ENCODE measurements at regions not wholly inside any gene's neighbourhood (a gene's known extent, or its start where the extent isn't known, plus 50 kb on each side); places are given as distances from the start of the nearest gene placed in this dataset.

DNA sequence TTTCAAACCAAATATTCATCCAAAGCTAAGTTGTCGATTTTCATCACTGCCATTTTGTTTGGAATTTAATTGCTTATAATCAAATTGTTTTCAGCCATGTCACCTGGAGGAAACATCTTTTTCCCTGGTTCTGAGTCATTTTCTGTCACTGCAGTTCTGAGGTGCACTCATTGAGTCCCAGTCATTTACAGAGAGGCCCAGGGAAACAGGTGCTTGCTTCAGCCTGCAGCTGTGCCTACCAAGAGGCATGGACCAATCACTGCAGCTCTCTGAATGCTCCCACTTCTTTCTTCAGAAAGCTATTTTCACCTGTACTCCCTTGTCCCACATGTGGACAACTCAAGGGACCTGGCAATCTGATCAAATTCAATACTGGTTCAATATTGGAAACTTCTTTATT, 308.1 kb downstream of the COG6 start:
- WGBS, 2 donors = 83 to 91% methylated on average over 1 of the region's 1 CpG
- no peaks in the 10 kb centered on the region for H3K36me3 ChIP-seq (ENCODE audit: low read depth, missing control alignments)
- no peak for DNase-seq
- TF ChIP-seq POLR2A (IDR thresholded peaks at IDR 0.05) = no peak
- TF ChIP-seq, protein P1, sequence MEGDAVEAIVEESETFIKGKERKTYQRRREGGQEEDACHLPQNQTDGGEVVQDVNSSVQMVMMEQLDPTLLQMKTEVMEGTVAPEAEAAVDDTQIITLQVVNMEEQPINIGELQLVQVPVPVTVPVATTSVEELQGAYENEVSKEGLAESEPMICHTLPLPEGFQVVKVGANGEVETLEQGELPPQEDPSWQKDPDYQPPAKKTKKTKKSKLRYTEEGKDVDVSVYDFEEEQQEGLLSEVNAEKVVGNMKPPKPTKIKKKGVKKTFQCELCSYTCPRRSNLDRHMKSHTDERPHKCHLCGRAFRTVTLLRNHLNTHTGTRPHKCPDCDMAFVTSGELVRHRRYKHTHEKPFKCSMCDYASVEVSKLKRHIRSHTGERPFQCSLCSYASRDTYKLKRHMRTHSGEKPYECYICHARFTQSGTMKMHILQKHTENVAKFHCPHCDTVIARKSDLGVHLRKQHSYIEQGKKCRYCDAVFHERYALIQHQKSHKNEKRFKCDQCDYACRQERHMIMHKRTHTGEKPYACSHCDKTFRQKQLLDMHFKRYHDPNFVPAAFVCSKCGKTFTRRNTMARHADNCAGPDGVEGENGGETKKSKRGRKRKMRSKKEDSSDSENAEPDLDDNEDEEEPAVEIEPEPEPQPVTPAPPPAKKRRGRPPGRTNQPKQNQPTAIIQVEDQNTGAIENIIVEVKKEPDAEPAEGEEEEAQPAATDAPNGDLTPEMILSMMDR (IDR thresholded peaks at IDR 0.05) = no peak
- no peaks in the 10 kb centered on the region for H3K4me1 ChIP-seq
- intact Hi-C loops (cut with DNase I; ENCODE audit: low total_unique reads) = no loop called here
- no peaks in the 10 kb centered on the region for H3K9me3 ChIP-seq
- no peak overlapping the region for H3K4me3 ChIP-seq
- H3K27me3 ChIP-seq = no peaks in the 10 kb centered on the region
- no peak overlapping the region for H3K27ac ChIP-seq

DNA sequence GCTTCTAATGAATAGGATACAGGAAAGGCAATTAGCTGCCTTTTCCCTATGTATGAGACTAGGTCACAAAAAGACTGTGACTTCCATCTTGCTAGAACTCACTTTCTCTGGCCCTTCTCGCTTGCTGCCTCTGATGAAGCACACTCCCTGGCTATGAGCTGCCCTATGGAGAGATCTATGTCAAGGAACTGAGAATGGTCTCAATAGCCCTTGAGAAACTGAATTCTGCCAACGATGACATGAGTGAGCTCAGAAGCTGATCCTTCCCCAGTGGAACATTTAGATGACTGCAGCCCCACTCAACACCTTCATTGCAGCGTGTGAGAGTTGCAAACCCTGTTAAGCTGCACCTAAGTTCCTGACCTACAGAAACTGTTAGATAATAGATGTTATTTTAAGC, 309.8 kb downstream of the COG6 start:
- 82 to 91% methylated on average over 3 of the region's 3 CpGs for WGBS, 2 donors
- TF ChIP-seq, protein P1 (IDR thresholded peaks at IDR 0.05) = no peak
- no peak for TF ChIP-seq POLR2A (IDR thresholded peaks at IDR 0.05)
- H3K9me3 ChIP-seq = no peaks in the 10 kb centered on the region
- no peaks in the 10 kb centered on the region for H3K36me3 ChIP-seq (ENCODE audit: low read depth, missing control alignments)
- intact Hi-C loops (cut with DNase I; ENCODE audit: low total_unique reads) = no loop called here
- no peak for DNase-seq
- H3K27me3 ChIP-seq = no peaks in the 10 kb centered on the region
- no peak overlapping the region for H3K27ac ChIP-seq
- H3K4me1 ChIP-seq = no peaks in the 10 kb centered on the region
- no peak overlapping the region for H3K4me3 ChIP-seq

DNA sequence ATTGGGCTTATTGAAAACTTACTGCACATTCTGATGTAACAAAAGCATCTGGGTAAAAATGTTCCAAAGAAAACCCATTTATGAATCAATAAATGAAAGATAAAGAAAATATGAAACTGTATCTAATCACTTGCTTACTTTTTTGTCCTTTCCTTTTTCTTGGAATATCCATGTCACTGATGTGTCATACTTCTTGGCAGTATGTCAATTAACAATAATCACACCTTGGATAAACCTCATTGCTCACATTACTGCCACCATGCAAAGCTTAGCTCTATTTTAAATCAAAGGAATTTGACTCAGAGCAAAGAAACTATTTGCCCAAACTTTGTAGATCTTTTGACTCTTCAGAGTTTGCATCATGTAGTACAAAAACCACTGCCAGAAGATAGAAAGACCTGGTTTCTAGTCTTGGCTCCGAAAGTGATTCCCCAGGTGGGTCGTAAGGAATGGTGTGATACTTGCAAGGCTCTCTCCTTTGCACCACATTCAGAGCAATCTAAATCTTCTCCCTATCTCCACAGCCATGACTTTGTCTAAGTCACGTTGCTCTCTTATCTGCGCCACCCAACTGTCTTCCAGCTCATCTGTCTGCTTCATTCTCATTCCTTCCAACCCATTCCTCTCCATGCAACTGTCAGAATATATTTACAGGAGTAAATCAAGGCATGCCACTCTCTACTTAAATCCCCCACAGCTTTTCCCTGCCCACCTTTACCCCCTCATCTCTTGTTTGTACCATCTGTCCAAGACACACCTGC, 311.9 kb downstream of the COG6 start:
- no peaks in the 10 kb centered on the region for H3K27me3 ChIP-seq
- intact Hi-C loops (cut with DNase I; ENCODE audit: low total_unique reads) = no loop called here
- 89 to 94% methylated on average over 4 of the region's 4 CpGs for WGBS, 2 donors
- no peaks in the 10 kb centered on the region for H3K9me3 ChIP-seq
- H3K36me3 ChIP-seq (ENCODE audit: low read depth, missing control alignments) = no peaks in the 10 kb centered on the region
- no peak for TF ChIP-seq POLR2A (IDR thresholded peaks at IDR 0.05)
- TF ChIP-seq, protein P1 (IDR thresholded peaks at IDR 0.05) = no peak
- no peak overlapping the region for H3K27ac ChIP-seq
- DNase-seq = no peak
- H3K4me1 ChIP-seq = no peaks in the 10 kb centered on the region
- no peak overlapping the region for H3K4me3 ChIP-seq

DNA sequence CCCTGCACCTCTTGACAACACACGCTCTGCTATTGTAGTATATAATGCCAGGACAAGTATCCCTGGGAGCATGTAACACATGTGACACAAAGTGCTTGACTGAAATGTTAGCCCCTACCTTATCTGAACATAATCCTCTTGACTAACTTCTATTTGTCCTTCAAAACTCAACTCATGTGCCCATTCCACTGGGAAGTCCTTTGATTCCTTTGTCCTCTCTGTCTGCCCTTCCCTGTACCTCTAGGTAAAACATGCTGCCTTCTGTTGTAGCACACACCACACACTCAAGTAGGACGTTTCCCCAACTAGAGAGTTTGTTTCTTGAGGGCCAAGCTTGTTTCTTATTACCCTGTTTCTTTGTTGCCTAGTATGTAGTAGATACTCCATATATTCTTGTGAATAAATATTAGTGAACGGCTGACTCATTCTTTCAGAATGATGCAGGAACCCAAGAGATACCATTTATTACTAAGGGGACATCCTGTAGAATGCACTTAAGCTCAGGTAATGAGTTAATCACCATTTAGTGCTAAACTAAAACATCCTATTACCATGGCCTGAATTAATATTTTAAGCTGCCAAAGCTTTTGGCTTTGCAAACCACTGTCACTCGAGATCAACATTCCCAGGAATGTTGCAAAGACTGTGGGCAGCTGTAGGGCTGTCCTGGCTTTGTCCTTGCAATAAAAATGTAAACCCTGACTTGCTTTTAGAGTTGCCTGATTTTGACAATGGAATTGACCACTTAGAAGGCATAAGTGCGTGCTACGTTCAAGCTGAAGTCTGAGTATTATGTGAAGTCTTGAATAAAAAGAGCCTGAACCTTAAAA, 313.4 kb downstream of the COG6 start:
- H3K9me3 ChIP-seq = no peaks in the 10 kb centered on the region
- no peaks in the 10 kb centered on the region for H3K4me1 ChIP-seq
- intact Hi-C loops (cut with DNase I; ENCODE audit: low total_unique reads) = no loop called here
- H3K27ac ChIP-seq = no peak overlapping the region
- no peaks in the 10 kb centered on the region for H3K27me3 ChIP-seq
- WGBS, 2 donors = 91 to 92% methylated on average over 6 of the region's 6 CpGs
- no peak overlapping the region for H3K4me3 ChIP-seq
- no peak for DNase-seq
- no peaks in the 10 kb centered on the region for H3K36me3 ChIP-seq (ENCODE audit: low read depth, missing control alignments)
- no peak for TF ChIP-seq POLR2A (IDR thresholded peaks at IDR 0.05)
- TF ChIP-seq, protein P1 (IDR thresholded peaks at IDR 0.05) = no peak
